Fibroblast of lung (primary cell): ENCODE measurements at regions not wholly inside any gene's neighbourhood (a gene's known extent, or its start where the extent isn't known, plus 50 kb on each side); places are given as distances from the start of the nearest gene placed in this dataset.

Experiments
- EZH2 ChIP-seq: IDR thresholded peaks from 2 replicates; pipeline ENCODE4 v1.5.1; 2012; ENCODE audit warnings: low read length, control low read depth, mild to moderate bottlenecking; ENCODE audit errors: missing control alignments
- TF ChIP-seq, protein P1 (sequence below), 2 donors: IDR thresholded peaks in 1 of 2; conservative IDR thresholded peaks in 1 of 2; 1 replicate in 1 of 2; 2 replicates in 1 of 2; pipeline ENCODE4 v1.5.1; 2011 to 2012; ENCODE audit warnings: low read length in 2 of 2, control low read depth in 1 of 2, inconsistent platforms in 1 of 2, low read depth in 1 of 2, mild to moderate bottlenecking in 1 of 2

- TF ChIP-seq, protein P1, sequence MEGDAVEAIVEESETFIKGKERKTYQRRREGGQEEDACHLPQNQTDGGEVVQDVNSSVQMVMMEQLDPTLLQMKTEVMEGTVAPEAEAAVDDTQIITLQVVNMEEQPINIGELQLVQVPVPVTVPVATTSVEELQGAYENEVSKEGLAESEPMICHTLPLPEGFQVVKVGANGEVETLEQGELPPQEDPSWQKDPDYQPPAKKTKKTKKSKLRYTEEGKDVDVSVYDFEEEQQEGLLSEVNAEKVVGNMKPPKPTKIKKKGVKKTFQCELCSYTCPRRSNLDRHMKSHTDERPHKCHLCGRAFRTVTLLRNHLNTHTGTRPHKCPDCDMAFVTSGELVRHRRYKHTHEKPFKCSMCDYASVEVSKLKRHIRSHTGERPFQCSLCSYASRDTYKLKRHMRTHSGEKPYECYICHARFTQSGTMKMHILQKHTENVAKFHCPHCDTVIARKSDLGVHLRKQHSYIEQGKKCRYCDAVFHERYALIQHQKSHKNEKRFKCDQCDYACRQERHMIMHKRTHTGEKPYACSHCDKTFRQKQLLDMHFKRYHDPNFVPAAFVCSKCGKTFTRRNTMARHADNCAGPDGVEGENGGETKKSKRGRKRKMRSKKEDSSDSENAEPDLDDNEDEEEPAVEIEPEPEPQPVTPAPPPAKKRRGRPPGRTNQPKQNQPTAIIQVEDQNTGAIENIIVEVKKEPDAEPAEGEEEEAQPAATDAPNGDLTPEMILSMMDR (conservative IDR thresholded peaks at IDR 0.05 in 1 of 2, IDR thresholded peaks at IDR 0.05 in 1 of 2; ENCODE audit: low read depth in 1 of 2, low read length in 2 of 2) = no peak
- no peak for TF ChIP-seq EZH2
Measured at GRCh38 chr6:113203715-113204110, 653.4 kb upstream of the MARCKS start.
